ENCODE measurements at regions not wholly inside any gene's neighbourhood (a gene's known extent, or its start where the extent isn't known, plus 50 kb on each side); places are given as distances from the start of the nearest gene placed in this dataset.
"Not testable (repeated sequence)": the region's sequence is repeated elsewhere in the genome, so short reads cannot be mapped to it uniquely, and the experiment has no call there.

- no peak overlapping the region for H3K27ac Mint-ChIP-seq
- DNase-seq (ENCODE audit: low spot score, unreplicated experiment) = no peak
- no peaks in the 10 kb centered on the region for H3K4me1 Mint-ChIP-seq (ENCODE audit: low read depth)
- H3K36me3 Mint-ChIP-seq (ENCODE audit: insufficient read depth) = peaks cover 2% of the 10 kb centered on the region
- TF ChIP-seq CTCF (IDR thresholded peaks at IDR 0.05; ENCODE audit: unreplicated experiment) = no peak
- no peak overlapping the region for H3K4me3 Mint-ChIP-seq (ENCODE audit: low read depth)
- peaks cover 26% of the 10 kb centered on the region for H3K9me3 Mint-ChIP-seq (ENCODE audit: low read depth)
- H3K27me3 Mint-ChIP-seq = no peaks in the 10 kb centered on the region
These were observed 189.4 kb downstream of the UBE3A start for GRCh38 chr15:25249236-25250010.

GRCh38 chr15:25250011-25250596 is 188.7 kb downstream of the UBE3A start:
- DNase-seq (ENCODE audit: low spot score, unreplicated experiment) = peak; percentile 5
- TF ChIP-seq CTCF (IDR thresholded peaks at IDR 0.05; ENCODE audit: unreplicated experiment) = no peak
- Mint-ChIP-seq H3K36me3 (ENCODE audit: insufficient read depth) (peaks cover 3% of the 10 kb centered on the region), H3K4me1 (ENCODE audit: low read depth) (no peaks in the 10 kb centered on the region), H3K27ac (no peak overlapping the region), H3K27me3 (no peaks in the 10 kb centered on the region), H3K9me3 (ENCODE audit: low read depth) (peaks cover 30% of the 10 kb centered on the region), H3K4me3 (ENCODE audit: low read depth) (no peak overlapping the region)

GRCh38 chr15:25250906-25251622 is 187.8 kb downstream of the UBE3A start:
- no peak for TF ChIP-seq CTCF (IDR thresholded peaks at IDR 0.05; ENCODE audit: unreplicated experiment)
- no peak for DNase-seq (ENCODE audit: low spot score, unreplicated experiment)
- H3K9me3 Mint-ChIP-seq (ENCODE audit: low read depth) = peaks cover 30% of the 10 kb centered on the region
- H3K4me3 Mint-ChIP-seq (ENCODE audit: low read depth) = no peak overlapping the region
- H3K36me3 Mint-ChIP-seq (ENCODE audit: insufficient read depth) = peaks cover 5% of the 10 kb centered on the region
- H3K27ac Mint-ChIP-seq = no peak overlapping the region
- no peaks in the 10 kb centered on the region for H3K4me1 Mint-ChIP-seq (ENCODE audit: low read depth)
- no peaks in the 10 kb centered on the region for H3K27me3 Mint-ChIP-seq

GRCh38 chr15:25251700-25252390 is 187.0 kb downstream of the UBE3A start:
- H3K27me3 Mint-ChIP-seq = no peaks in the 10 kb centered on the region
- no peaks in the 10 kb centered on the region for H3K4me1 Mint-ChIP-seq (ENCODE audit: low read depth)
- H3K9me3 Mint-ChIP-seq (ENCODE audit: low read depth) = peaks cover 30% of the 10 kb centered on the region
- no peak overlapping the region for H3K4me3 Mint-ChIP-seq (ENCODE audit: low read depth)
- peak; percentile 7 for DNase-seq (ENCODE audit: low spot score, unreplicated experiment)
- H3K27ac Mint-ChIP-seq = no peak overlapping the region
- peaks cover 7% of the 10 kb centered on the region for H3K36me3 Mint-ChIP-seq (ENCODE audit: insufficient read depth)
- no peak for TF ChIP-seq CTCF (IDR thresholded peaks at IDR 0.05; ENCODE audit: unreplicated experiment)

- peak; percentile 6 for DNase-seq (ENCODE audit: low spot score, unreplicated experiment)
- not testable (repeated sequence) for H3K36me3 Mint-ChIP-seq (ENCODE audit: insufficient read depth); H3K4me3 Mint-ChIP-seq (ENCODE audit: low read depth); H3K27ac Mint-ChIP-seq; H3K4me1 Mint-ChIP-seq (ENCODE audit: low read depth); H3K27me3 Mint-ChIP-seq
- H3K9me3 Mint-ChIP-seq (ENCODE audit: low read depth) = peaks cover 38% of the 10 kb centered on the region
These were observed 185.5 kb downstream of the UBE3A start for GRCh38 chr15:25253048-25253973.

All from progenitor cell of endocrine pancreas (in vitro differentiated cells).